ENCODE measurements at regions not wholly inside any gene's neighbourhood (a gene's known extent, or its start where the extent isn't known, plus 50 kb on each side); places are given as distances from the start of the nearest gene placed in this dataset.
A peak's percentile ranks its signal among the peaks of the same experiment; 100 is the strongest.
"Not testable (repeated sequence)": the region's sequence is repeated elsewhere in the genome, so short reads cannot be mapped to it uniquely, and the experiment has no call there.

DNA sequence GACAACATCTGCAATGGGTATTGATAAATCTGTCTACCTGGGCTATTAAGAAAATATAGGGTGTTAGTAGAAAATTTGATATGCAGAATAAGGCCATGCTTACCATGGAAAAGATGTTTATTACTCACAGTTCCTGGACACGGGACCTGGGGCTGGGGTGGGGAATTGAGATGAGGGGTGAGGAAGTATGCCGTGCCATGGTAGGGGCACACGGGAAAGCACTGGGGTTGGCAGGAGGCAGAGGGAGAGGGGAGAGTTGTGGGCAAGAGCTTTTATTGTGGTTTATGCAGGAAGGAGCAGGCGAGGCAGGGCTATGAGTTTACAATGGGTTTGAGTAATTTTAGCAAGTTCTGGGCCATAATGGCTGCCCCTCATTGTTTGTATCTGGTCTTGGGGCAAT lies 493.8 kb downstream of the SIPA1L2 start:
- DNase-seq (ENCODE audit: low spot score): no peak

DNA sequence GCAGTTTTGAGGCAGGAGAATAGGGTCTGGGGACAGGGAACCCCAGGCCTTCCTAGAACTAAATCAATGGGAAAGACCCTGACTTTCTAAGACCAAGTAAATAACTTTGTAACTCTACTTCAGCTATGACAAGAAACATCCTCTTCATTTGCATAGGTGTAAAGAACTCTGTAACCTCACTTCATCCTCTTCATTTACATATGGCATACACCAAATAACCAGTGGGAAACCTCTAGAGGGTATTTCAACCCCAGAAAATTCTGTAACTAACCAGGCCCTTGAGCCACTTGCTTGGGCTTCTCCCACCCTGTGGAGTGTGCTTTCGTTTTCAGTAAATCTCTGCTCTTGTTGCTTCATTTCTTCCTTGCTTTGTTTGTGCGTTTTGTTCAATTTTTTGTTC lies 495.6 kb downstream of the SIPA1L2 start:
- DNase-seq (ENCODE audit: low spot score): no peak

GRCh38 chr1:232132572-232132971 lies 497.4 kb downstream of the SIPA1L2 start:
- no peak for DNase-seq (ENCODE audit: low spot score)

- no peak for DNase-seq (ENCODE audit: low spot score)
Observed at GRCh38 chr1:232131715-232132391, 498.1 kb downstream of the SIPA1L2 start.

- DNase-seq (ENCODE audit: low spot score): no peak
Observed at GRCh38 chr1:232130815-232131480, 499.0 kb downstream of the SIPA1L2 start.

DNA sequence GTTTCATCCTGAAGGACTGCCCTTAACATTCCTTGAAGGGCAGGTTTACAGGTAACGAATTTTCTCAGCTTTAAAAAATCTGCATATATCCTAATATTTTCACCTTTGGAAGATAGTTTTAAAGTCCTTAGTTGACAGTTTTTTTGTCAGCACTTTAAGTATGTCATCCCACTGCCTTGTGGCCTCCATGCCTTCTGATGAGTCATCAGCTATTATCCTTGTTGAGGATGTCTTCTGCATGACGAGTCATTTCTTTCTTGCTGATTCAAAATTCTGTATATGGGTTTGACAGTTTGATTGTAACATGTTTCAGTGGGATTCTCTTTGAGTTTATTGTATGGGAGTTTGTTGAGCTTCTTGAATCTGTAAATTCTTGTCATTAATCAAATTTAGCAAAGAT lies 500.6 kb downstream of the DISC1 start:
- peak; percentile 88 for DNase-seq (ENCODE audit: low spot score)

DNA sequence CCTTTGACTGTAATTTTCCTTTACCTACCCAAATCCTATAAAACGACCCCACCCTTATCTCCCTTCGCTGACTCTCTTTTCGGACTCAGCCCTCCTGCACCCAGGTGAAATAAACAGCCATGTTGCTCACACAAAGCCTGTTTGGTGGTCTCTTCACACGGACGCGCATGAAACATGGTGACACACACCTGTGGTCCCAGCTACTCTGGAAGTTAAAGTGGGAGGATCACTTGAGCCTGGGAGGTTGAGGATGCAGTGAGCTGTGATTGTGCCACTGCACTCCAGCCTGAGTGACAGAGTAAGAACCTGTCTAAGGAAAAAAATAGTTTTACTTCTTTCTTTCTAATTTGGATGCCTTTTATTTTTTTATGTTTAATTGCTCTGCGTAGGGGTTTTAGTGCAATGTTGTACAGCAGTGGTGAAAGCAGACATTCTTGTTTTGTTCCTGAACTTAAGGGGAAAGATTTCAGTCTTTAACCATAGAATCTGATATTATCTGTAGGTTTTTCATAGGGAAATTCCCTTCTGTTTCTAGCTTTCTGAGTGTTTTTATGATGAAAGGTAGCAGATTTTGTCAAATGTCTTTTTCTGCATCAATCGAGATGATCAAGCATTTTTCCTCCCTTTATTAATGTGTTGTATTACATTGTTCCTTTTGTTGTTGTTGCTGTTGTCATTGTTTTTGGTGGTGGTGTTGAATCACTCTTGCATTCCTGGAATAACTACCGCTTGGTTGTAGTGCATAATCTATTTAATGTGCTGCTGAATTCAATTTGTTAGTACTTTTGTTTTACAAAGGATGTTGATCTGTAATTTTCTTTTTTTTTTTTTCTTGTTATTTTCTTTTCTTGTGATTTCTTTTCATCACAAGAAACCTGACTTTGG lies 497.4 kb downstream of the DISC1 start:
- peak; percentile 28 for DNase-seq (ENCODE audit: low spot score)

- DNase-seq (ENCODE audit: low spot score): not testable (repeated sequence)
Observed at GRCh38 chr1:232117903-232118302, 491.3 kb downstream of the DISC1 start.

GRCh38 chr1:232114985-232115384 lies 488.4 kb downstream of the DISC1 start:
- no peak for DNase-seq (ENCODE audit: low spot score)

DNA sequence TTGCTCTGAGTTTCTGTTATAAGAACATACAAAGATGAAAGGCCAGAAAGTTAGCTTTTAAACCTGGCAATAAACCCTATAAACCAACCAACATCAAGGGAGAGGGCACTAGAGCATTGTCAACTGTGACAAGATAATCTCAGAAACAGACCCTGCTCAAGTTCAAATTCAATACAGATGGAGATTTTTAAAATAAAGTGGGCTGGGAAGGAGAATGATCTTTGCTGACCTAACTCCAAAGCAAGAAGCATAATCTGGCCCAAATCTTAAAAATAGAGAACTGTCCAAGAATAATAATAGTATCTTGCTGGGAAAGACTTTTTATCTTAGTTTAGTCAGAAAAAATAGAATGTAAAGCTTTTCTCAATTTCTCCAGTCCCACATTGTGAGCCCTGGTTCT lies 485.5 kb downstream of the DISC1 start:
- DNase-seq (ENCODE audit: low spot score): no peak

GRCh38 chr1:232111611-232112010 lies 485.0 kb downstream of the DISC1 start:
- DNase-seq (ENCODE audit: low spot score): no peak

DNA sequence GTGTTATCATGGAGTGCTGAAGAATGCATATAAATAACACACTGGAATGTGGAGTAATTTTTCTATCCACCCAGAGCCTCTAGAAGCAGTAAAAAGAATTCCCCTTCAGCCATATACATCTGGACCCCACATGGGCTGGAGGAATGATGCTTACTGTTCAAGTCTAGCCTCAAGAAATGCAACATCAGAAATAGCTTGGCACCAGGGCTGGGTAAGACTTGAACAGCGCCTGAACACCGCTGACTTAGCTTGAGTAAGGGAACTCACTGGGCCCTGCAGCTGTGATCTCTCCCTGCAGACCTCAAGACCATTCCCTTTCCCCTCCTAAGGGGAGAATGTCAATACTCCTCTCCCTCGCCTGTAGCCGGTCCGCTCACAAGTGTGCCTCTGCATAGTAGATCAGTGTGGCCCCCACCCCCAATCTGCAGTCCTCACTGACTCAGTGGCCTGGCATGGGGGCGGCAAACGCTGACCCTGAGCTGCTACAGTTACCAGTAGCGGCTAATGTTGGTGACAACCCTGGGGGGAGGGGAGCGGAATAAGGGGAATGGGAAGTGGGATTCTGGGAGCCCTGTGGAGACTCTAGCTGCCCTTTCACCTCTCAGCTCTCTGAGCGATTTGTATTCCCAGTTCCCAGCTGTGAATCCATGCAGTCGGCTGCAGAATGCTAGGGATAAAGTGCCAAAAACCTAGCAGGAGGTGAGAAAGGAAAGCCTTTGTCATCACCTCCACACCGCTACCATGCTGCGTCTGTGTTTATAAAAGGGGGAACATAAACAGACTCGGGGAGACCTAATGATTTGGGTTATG lies 483.9 kb downstream of the DISC1 start:
- no peak for DNase-seq (ENCODE audit: low spot score)

DNA sequence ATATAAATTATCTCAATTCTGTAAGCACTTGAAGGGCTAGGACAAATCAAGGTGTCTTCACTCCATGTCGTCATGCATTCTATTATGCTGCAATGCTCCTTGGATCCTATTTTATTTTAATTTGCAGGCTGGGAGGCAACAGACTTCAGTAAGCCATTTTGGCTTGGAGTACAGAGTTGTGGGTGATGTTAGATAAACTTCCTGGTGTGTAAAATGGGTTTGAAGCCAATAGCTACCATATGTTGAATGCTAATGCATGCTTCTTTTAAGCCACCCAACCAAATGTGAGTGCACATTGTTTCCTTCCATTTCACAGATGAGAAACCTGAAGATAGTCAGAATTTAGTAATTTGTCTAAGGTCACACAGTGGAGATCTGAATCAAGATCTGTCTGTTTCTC lies 482.8 kb downstream of the DISC1 start:
- DNase-seq (ENCODE audit: low spot score): no peak

DNA sequence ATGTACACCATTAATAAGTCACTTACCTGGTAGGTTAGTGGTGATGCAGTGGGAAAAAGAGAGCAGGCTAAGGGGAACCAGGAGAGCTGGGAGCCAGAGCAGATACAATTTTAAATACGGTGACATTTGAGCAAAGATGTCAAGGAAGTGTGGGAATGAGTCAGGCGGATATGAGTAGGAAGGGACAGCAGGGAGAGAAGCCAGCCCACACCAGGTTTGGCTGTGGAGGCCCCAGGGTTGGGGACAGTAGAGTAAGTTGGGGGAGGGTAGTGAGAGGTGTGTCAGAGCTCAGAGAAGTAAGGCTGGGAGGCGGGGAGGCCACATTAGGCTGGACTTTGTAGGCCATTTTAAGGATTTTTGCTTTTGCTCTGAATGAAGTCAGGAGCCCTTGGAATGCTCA lies 482.0 kb downstream of the DISC1 start:
- peak; percentile 25 for DNase-seq (ENCODE audit: low spot score)

DNA sequence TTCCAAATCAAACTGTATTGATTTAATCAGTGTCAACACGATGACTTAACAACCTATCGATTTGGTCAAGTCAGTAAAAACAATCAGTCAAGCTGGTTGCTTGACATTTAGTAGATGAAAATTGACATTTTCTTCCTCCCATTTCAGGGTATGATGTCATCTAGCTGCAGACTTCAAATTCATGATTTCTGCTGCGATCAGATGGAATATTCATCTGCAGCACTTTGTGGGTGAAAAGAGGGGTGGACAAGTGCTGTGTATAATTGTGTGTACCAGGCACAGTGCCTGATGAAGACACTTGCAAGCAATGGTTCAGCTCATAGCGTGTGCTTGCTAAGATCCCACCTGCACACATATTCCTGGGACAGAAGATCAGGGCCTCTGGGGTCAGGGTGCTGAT lies 479.8 kb downstream of the DISC1 start:
- no peak for DNase-seq (ENCODE audit: low spot score)

- no peak for DNase-seq (ENCODE audit: low spot score)
Observed at GRCh38 chr1:232105561-232105960, 479.0 kb downstream of the DISC1 start.

- no peak for DNase-seq (ENCODE audit: low spot score)
Observed at GRCh38 chr1:232101231-232101630, 474.6 kb downstream of the DISC1 start.

GRCh38 chr1:232096751-232097150 lies 470.2 kb downstream of the DISC1 start:
- DNase-seq (ENCODE audit: low spot score): no peak
